ENCODE measurements at regions not wholly inside any gene's neighbourhood (a gene's known extent, or its start where the extent isn't known, plus 50 kb on each side); places are given as distances from the start of the nearest gene placed in this dataset.

GRCh38 chrX:98480606-98481005, 1596.9 kb downstream of the RPA4 start:
- TF ChIP-seq POLR2A (IDR thresholded peaks at IDR 0.05) = no peak
- TF ChIP-seq CTCF (IDR thresholded peaks at IDR 0.05) = no peak
